HG02973 (cell line): ENCODE measurements at regions not wholly inside any gene's neighbourhood (a gene's known extent, or its start where the extent isn't known, plus 50 kb on each side); places are given as distances from the start of the nearest gene placed in this dataset.

Source experiments
- ATAC-seq: cut with Tn5 transposase; IDR thresholded peaks from one replicate; pipeline ENCODE4 v1.9.1; 2021; ENCODE audit warnings: moderate library complexity; ENCODE audit not compliant: unreplicated experiment

DNA sequence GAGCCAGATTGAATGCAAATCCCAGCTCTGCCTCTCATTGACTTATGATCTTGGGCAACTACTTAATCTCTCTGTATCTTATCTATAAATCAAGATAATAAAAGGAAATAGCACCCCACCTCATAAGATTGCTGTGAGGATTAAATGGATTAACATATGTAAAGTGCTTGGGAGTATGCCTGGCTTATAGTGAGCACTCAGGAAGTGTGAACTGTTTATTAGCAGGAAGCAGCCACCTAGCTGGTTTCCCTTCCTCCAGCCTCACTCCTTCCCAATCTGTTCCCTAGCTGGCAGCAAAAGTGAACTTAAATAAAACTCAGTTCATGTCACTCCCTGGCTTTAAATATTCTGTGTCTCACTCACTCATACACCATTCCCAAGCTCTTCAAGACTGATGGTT lies 526.6 kb upstream of the PKDCC start:
- no peak for ATAC-seq

DNA sequence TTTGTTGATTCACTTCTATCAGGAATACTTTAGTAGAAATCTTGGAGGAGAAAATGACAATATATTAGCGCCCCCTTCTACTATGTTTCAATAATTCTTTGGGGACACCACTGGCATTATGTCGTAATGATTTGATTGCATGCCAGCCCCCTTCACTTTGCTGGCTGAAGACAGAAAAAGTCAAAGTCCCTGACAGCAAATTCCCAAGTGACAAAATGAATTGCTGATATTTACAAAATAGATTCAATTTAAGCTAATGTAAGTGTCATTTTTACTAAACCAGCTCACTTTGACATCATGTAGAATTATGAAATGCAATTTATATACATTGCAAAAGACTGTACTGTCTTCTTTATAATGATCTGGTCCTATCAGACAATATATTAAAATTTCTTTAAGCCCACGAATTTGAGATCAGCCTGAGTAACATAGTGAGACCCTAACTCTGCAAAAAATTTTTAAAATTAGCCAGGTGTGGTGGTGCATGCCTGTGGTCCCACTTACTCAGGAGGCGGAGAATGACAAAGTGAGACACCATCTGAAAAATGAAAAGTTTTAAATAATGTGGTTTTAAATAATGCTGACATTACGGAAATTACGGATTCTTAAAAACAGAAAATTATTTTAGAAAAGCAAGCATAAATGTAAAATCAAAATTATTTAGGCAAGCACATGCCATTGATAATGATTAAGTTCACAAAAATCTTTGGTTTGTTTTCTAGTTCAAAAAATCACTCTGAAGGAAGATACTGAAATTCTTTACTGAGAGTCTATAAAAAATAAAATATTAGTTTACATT lies 520.1 kb upstream of the PKDCC start:
- ATAC-seq = no peak

GRCh38 chr2:41535575-41535974 lies 512.2 kb upstream of the PKDCC start:
- no peak for ATAC-seq

DNA sequence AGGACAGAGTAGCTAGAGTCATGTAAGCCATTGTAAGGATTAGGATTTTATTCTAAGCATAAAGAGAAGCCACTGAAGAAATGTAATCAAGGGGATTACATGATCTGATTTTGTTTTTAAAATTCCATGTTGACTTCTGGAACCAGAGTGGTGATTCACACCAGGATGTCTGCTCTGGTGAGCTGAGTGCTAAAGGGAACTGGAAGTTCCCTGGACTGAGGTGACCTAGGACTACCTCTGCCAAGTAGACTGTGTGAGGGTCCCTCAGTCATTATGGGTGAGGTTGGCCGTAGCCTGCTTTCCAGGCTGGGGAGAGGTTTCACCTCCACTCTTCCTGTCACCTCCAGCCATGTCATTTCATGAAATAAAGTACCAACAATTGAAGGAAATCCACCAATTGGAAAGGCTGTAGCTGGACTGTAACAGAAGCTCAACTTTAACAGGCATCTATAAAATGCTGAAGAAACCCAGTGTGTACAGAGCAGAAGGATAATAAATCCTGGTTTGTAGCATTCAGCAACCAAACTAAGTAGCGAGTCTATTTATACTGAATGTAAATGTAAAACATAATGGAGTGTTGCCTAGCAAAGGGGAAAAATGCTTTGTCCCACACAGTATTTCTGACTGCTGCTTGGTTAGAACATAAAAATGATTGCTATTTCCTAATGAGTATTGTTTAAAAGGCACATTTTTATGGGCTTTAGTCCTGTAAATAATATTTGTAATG lies 507.4 kb upstream of the PKDCC start:
- no peak for ATAC-seq

DNA sequence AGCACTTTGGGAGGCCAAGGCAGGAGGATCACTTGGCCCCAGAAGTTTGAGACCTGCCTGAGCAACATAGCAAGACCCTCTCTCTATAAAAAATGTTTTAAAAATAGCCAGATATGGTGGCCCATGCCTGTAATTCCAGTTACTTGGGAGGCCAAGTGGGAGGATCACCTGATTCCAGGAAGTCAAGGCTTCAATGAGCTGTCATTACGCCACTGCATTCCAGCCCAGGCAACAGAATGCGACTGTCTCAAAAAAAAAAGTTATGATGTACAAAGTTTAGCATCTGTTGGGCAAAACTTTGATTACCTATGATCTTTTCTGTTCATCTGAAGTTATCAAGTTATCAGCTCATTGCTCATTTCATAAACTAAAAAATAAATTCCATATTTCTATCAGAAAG lies 504.1 kb upstream of the PKDCC start:
- no peak for ATAC-seq

DNA sequence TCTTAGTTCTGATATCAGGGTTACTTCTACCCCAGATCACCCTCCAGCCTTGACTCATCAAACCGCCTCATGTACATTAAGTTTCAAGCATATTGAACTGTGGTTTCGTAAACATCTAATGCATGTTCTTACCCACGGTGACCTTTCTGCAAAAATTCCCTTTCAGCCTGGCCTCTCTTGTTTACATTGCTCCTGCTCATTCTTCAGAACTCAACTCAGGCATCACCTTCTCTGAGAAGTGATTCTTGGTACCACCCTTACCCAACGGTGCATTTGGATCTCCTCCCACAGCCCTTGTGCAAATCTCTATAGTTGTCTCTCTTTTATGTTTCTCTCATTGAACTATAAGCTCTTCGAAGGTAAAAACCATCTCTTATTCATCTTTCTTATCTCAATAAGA lies 503.1 kb upstream of the PKDCC start:
- ATAC-seq = no peak

DNA sequence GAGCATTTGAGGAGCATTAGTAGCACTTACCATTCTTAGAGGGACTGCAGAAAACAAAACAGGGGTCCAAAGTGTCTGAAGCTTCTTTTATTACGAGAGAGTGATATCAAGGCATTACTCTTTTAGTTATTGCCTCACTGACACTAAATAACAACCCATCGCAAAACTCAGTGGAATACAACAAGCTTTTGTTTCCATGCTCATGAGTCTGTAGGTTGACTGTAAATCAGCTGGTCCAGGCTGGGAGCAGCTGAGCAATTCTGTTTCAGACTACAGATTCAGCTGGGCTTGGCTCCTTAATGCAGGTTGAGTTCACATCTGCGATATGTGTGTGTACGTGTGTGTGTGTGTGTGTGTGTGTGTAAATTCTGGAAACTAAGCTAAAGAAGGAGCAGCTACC lies 501.8 kb upstream of the PKDCC start:
- no peak for ATAC-seq

- no peak for ATAC-seq
These were observed 479.2 kb upstream of the PKDCC start for GRCh38 chr2:41568648-41569047.

DNA sequence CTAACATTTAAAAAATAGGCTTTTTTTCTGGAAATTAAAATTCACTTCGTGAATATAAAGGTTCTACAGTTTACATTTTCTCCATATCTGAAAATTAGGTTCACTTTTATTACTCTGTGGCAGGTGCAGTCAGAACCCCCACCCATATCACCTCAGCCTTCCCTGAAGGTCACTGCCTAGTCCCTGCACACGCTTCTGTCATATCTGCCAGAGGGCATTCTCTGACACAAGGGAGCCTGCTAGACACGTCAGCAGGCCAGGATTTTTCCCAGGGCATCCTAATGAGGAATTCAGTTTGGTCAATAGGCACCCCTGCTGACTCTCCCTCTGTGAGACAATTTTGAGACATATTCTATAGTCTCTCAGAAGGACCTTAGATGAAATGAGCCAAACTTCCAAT lies 475.7 kb upstream of the PKDCC start:
- no peak for ATAC-seq

DNA sequence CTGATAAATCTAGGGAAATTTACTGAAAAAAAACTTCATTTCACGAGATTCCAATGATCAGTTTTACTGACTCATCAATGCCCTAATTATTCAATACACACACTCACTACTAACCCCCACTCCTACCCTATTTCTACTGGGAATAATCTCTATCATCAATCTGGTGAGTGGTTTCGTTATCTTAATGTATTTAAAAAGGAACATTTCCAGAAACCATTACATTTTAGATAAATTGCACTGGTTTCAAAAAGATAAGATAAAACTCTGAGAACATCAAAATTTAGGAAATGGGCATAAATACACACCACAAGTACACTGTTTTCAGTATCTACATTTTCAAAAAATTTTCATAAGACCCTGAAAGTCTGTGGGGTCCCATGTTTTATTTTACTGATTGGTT lies 471.4 kb upstream of the PKDCC start:
- no peak for ATAC-seq

DNA sequence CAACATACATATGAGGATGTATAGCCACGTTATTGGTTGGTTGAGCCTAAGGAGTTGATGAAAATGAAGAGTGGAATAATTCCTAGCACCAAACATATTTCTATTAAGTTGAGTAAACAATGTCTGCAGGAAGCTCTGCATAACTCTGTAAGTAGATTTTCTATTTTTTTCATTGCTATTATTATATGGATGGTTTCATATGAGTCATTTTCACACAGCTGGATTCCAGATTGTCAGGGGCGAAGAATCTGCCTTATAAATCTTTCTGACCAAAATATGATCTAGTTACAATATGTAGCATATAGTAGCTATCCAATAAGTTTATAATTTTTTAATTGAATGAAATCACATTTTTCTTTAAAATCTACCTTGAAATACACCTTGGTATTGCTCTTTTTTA lies 468.0 kb upstream of the PKDCC start:
- ATAC-seq = no peak

GRCh38 chr2:41580806-41581205 lies 467.0 kb upstream of the PKDCC start:
- no peak for ATAC-seq

- no peak for ATAC-seq
These were observed 452.6 kb upstream of the PKDCC start for GRCh38 chr2:41595240-41595639.

DNA sequence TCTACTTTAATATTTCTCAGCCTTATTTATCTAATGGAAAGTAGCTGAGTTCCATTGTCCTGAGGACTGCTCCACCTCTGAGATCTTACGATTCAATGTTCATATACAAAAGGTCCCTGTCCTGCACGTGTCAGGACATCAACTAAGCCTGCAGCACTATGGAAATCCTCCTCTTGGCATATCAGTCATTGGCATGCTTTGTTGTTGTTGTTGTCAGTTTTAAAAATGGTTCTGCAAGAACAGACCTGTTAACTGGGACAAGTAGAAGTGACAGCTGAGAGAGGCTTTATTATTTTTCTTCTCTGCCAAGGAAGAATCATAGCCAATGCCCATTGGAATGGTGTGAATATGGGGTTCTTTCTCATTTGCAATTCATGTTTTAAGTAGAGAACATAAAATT lies 450.1 kb upstream of the PKDCC start:
- no peak for ATAC-seq

- ATAC-seq = no peak
These were observed 449.5 kb upstream of the PKDCC start for GRCh38 chr2:41598161-41598894.

DNA sequence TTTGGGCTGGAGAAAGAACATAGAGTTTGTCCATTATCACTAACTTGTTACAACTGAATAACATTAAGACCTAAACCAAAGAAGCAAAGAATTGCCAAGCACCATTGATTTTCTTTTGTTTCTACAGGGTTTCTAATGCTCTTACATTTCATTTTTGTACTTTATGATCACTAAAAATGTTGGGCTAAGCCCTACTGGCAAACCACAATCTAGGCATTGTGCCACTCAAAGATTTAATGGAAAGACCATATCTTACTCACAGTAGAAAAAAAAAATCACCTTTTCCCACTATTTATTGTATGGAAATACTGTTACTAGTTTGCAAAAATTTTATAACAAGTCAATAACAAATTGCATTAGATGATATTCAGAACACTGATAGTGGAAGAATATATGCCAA lies 447.4 kb upstream of the PKDCC start:
- no peak for ATAC-seq

GRCh38 chr2:41602341-41602740 lies 445.5 kb upstream of the PKDCC start:
- ATAC-seq = no peak

- ATAC-seq = no peak
These were observed 442.5 kb upstream of the PKDCC start for GRCh38 chr2:41605311-41605710.

GRCh38 chr2:41605914-41606313 lies 441.9 kb upstream of the PKDCC start:
- no peak for ATAC-seq

- no peak for ATAC-seq
These were observed 437.2 kb upstream of the PKDCC start for GRCh38 chr2:41610501-41611190.

DNA sequence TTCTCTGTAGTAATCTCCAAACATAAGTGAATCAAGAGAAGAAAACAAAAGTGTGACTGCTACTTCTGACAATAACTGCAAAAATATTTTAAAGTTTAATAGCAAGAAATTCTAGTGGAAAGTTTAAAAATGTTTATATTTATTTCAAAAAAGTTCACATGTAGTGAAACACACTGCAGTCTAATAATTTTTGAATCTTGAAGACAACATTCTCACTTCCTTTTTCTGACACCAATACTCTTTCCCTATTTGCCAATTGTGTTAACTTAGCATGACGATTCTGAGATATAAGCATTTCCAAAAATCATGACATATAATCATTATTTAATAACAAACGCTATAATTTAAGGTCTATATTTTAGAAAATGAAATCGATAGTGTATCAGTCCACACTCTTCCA lies 429.1 kb upstream of the PKDCC start:
- ATAC-seq = no peak
